MCF 10A (cell line): ENCODE measurements at regions not wholly inside any gene's neighbourhood (a gene's known extent, or its start where the extent isn't known, plus 50 kb on each side); places are given as distances from the start of the nearest gene placed in this dataset.

Experiments used
- BruUV-seq: library from RNA; stranded (reverse); fragments of 400-500 nt; replicated peaks from 2 replicates; lab custom pipeline; 2021; lab: Mats Ljungman, UMichigan
- CTCF ChIA-PET: fragments of 300-600 bp; sonication (Branson Sonifier 250); formaldehyde crosslinking; extraction: SDS; loops from one replicate; lab custom pipeline; 2021; ENCODE audit warnings: antibody characterized with exemption, inconsistent platforms; lab: Yijun Ruan, JAX
- POLR2A ChIA-PET: fragments of 300-600, 350-650 bp; sonication (Branson Sonifier 250); formaldehyde crosslinking; extraction: SDS; loops from one replicate; lab custom pipeline; 2020; ENCODE audit warnings: antibody characterized with exemption, inconsistent platforms; lab: Yijun Ruan, JAX
- DNase-seq: peaks from one replicate; pipeline ENCODE4 v3.0.0-alpha.2; 2018; ENCODE audit not compliant: unreplicated experiment
- H3K27ac Mint-ChIP-seq: one replicate; pipeline ENCODE4 v1.8.0; 2022; ENCODE audit warnings: mild to moderate bottlenecking, low read depth, mixed read lengths; ENCODE audit not compliant: unreplicated experiment
- H3K27me3 Mint-ChIP-seq: one replicate; pipeline ENCODE4 v1.8.0; 2022; ENCODE audit warnings: mixed read lengths; ENCODE audit not compliant: insufficient read depth, unreplicated experiment
- H3K36me3 Mint-ChIP-seq: one replicate; pipeline ENCODE4 v1.8.0; 2022; ENCODE audit warnings: mild to moderate bottlenecking, moderate library complexity, mixed read lengths; ENCODE audit not compliant: insufficient read depth, unreplicated experiment
- H3K4me1 Mint-ChIP-seq: one replicate; pipeline ENCODE4 v1.8.0; 2022; ENCODE audit warnings: mixed read lengths; ENCODE audit not compliant: insufficient read depth, unreplicated experiment
- H3K4me3 Mint-ChIP-seq: one replicate; pipeline ENCODE4 v1.8.0; 2022; ENCODE audit warnings: mild to moderate bottlenecking, moderate library complexity, mixed read lengths; ENCODE audit not compliant: unreplicated experiment
- H3K9me3 Mint-ChIP-seq: one replicate; pipeline ENCODE4 v1.8.0; 2022; ENCODE audit warnings: mixed read lengths; ENCODE audit not compliant: unreplicated experiment
- CTCF ChIP-seq: fragments of 200-600 bp; IDR thresholded peaks from one replicate; pipeline ENCODE4 v1.8.0; 2022; ENCODE audit warnings: antibody characterized with exemption, mild to moderate bottlenecking; ENCODE audit not compliant: unreplicated experiment
- intact Hi-C: fragments of 100-400 bp; cut with micrococcal nuclease; formaldehyde crosslinking; loops from 2 replicates; pipeline ENCODE4 v1.14.1; 2022

GRCh38 chr4:38570647-38571276 lies 93.2 kb upstream of the KLF3 start:
- Mint-ChIP-seq H3K9me3 (no peaks in the 10 kb centered on the region), H3K27ac (no peak overlapping the region), H3K27me3 (no peaks in the 10 kb centered on the region), H3K4me1 (peaks cover 22% of the 10 kb centered on the region), H3K36me3 (no peaks in the 10 kb centered on the region), H3K4me3 (no peak overlapping the region)
- TF ChIP-seq CTCF, result no peak
- ChIA-PET CTCF (interaction anchor here (0.6 to 1.2 kb wide), 5 partner anchors 88 to 391 kb away, joined by 3 to 6 read pairs (median 3); no protein-coding TSS in a partner anchor), POLR2A (interaction anchor here (0.6 to 1.0 kb wide), 2 partner anchors 50 to 1743 kb away, joined by 3 to 4 read pairs; no protein-coding TSS in a partner anchor)
- DNase-seq, result no peak
- intact Hi-C loops, result no loop called here
- BruUV-seq, result no TSS peak

GRCh38 chr4:38572793-38573192 lies 91.2 kb upstream of the KLF3 start:
- peaks cover 1% of the 10 kb centered on the region for H3K4me1 Mint-ChIP-seq
- no TSS peak for BruUV-seq
- H3K4me3 Mint-ChIP-seq, result no peak overlapping the region
- no peak overlapping the region for H3K27ac Mint-ChIP-seq
- H3K36me3 Mint-ChIP-seq, result no peaks in the 10 kb centered on the region
- H3K27me3 Mint-ChIP-seq, result no peaks in the 10 kb centered on the region
- POLR2A ChIA-PET, result interaction anchor here (0.7 to 1.0 kb wide), 2 partner anchors 48 to 94 kb away, joined by 3 to 4 read pairs; no protein-coding TSS in a partner anchor
- no peak for DNase-seq
- no peak for TF ChIP-seq CTCF
- H3K9me3 Mint-ChIP-seq, result no peaks in the 10 kb centered on the region
- intact Hi-C loops, result no loop called here
- CTCF ChIA-PET, result no interaction called here

- POLR2A ChIA-PET, result interaction anchor here (1.5 kb wide), 1 partner anchor 14 kb away, joined by 3 read pairs; no protein-coding TSS in a partner anchor
- no peak for DNase-seq
Observed at GRCh38 chr4:38574559-38575333, 89.3 kb upstream of the KLF3 start.

More at GRCh38 chr4:38574559-38575333, 89.3 kb upstream of the KLF3 start:
- TF ChIP-seq CTCF, result no peak
- Mint-ChIP-seq H3K27ac (no peak overlapping the region), H3K4me3 (no peak overlapping the region), H3K36me3 (no peaks in the 10 kb centered on the region), H3K4me1 (no peaks in the 10 kb centered on the region), H3K27me3 (no peaks in the 10 kb centered on the region), H3K9me3 (no peaks in the 10 kb centered on the region)
- BruUV-seq, result no TSS peak
- intact Hi-C loops, result no loop called here
- CTCF ChIA-PET, result interaction anchor here (0.6 to 0.9 kb wide), 2 partner anchors 23 to 395 kb away, joined by 3 to 5 read pairs; no protein-coding TSS in a partner anchor
